ENCODE measurements at regions not wholly inside any gene's neighbourhood (a gene's known extent, or its start where the extent isn't known, plus 50 kb on each side); places are given as distances from the start of the nearest gene placed in this dataset.

DNA sequence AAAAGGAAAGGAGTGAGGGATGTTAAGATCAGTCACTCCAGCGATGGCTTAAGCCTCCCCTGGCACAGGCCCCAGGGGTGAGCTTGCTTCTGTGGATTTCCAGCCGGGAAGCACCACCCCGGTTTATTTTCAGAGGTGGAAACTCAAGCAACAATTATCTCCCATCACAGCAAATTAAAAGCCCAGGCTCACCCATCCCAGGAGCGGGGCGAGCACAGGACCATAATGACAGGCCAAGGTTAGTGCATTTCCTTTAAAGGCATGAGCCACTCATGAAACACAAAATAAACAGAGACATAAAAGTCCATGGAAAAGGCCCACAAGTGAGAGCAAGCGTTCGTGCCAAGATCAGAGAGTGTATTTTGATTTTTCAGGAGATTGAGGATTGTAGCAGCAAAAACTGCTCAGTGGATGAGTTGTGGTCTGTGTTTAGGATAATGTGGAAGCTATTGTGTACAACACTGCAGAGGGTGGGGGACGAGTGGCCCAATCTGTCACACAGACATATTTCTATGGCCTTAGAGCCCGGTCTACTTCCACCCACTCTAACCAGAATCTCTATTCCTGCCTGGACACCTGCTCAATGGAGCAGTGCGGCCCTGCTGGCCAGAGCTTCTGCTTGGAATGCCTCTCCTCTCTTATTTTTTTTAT, 111.4 kb upstream of the CDC42EP3 start:
- no peak for DNase-seq
- 85% methylated on average over 9 of the region's 10 CpGs for WGBS (ENCODE audit: insufficient coverage, low coverage, low lambda C conversion rate, missing lambda C conversion rate)
- TF ChIP-seq, protein P1, sequence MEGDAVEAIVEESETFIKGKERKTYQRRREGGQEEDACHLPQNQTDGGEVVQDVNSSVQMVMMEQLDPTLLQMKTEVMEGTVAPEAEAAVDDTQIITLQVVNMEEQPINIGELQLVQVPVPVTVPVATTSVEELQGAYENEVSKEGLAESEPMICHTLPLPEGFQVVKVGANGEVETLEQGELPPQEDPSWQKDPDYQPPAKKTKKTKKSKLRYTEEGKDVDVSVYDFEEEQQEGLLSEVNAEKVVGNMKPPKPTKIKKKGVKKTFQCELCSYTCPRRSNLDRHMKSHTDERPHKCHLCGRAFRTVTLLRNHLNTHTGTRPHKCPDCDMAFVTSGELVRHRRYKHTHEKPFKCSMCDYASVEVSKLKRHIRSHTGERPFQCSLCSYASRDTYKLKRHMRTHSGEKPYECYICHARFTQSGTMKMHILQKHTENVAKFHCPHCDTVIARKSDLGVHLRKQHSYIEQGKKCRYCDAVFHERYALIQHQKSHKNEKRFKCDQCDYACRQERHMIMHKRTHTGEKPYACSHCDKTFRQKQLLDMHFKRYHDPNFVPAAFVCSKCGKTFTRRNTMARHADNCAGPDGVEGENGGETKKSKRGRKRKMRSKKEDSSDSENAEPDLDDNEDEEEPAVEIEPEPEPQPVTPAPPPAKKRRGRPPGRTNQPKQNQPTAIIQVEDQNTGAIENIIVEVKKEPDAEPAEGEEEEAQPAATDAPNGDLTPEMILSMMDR (IDR thresholded peaks at IDR 0.05) = no peak
- no peak for TF ChIP-seq POLR2A (IDR thresholded peaks at IDR 0.05)
- H3K9me3 ChIP-seq = no peaks in the 10 kb centered on the region
- peaks cover 0 to 5% (median 0%) of the 10 kb centered on the region in 4 donors for H3K4me1 ChIP-seq
- no peaks in the 10 kb centered on the region for H3K27me3 ChIP-seq
- H3K4me3 ChIP-seq = no peak overlapping the region
- no peak overlapping the region for H3K27ac ChIP-seq
- no peak for ATAC-seq
- H3K36me3 ChIP-seq = no peaks in the 10 kb centered on the region
- intact Hi-C loops (cut with DNase I) = no loop called here

GRCh38 chr2:37783545-37783944, 112.1 kb upstream of the CDC42EP3 start:
- TF ChIP-seq, protein P1 (IDR thresholded peaks at IDR 0.05) = no peak
- TF ChIP-seq POLR2A (IDR thresholded peaks at IDR 0.05) = no peak
- intact Hi-C loops (cut with DNase I) = no loop called here
- no peaks in the 10 kb centered on the region for H3K36me3 ChIP-seq
- 95% methylated on average over 4 of the region's 4 CpGs for WGBS (ENCODE audit: insufficient coverage, low coverage, low lambda C conversion rate, missing lambda C conversion rate)
- no peaks in the 10 kb centered on the region for H3K27me3 ChIP-seq
- H3K4me3 ChIP-seq = no peak overlapping the region
- H3K9me3 ChIP-seq = no peaks in the 10 kb centered on the region
- no peak overlapping the region for H3K27ac ChIP-seq
- no peak for DNase-seq
- ATAC-seq = no peak
- H3K4me1 ChIP-seq = peaks cover 0 to 5% (median 0%) of the 10 kb centered on the region in 4 donors

- no peaks in the 10 kb centered on the region for H3K27me3 ChIP-seq
- WGBS (ENCODE audit: insufficient coverage, low coverage, low lambda C conversion rate, missing lambda C conversion rate) = 54% methylated on average over 2 of the region's 3 CpGs
- no peak for DNase-seq
Observed at GRCh38 chr2:37784071-37784758, 112.8 kb upstream of the CDC42EP3 start.

GRCh38 chr2:37784759-37785149, 113.3 kb upstream of the CDC42EP3 start:
- no peaks in the 10 kb centered on the region for H3K36me3 ChIP-seq
- H3K27ac ChIP-seq = no peak overlapping the region
- 82% methylated on average over 5 of the region's 5 CpGs for WGBS (ENCODE audit: insufficient coverage, low coverage, low lambda C conversion rate, missing lambda C conversion rate)
- intact Hi-C loops (cut with DNase I) = no loop called here
- no peaks in the 10 kb centered on the region for H3K9me3 ChIP-seq
- no peaks in the 10 kb centered on the region for H3K4me1 ChIP-seq
- no peak overlapping the region for H3K4me3 ChIP-seq
- H3K27me3 ChIP-seq = no peaks in the 10 kb centered on the region
- DNase-seq = no peak
- ATAC-seq = no peak
- TF ChIP-seq, protein P1 (IDR thresholded peaks at IDR 0.05) = no peak
- TF ChIP-seq POLR2A (IDR thresholded peaks at IDR 0.05) = no peak

More at GRCh38 chr2:37784071-37784758, 112.8 kb upstream of the CDC42EP3 start:
- H3K4me1 ChIP-seq = peaks cover 0 to 3% (median 0%) of the 10 kb centered on the region in 4 donors
- no peak for ATAC-seq
- no peak overlapping the region for H3K4me3 ChIP-seq
- H3K9me3 ChIP-seq = no peaks in the 10 kb centered on the region
- no peak for TF ChIP-seq POLR2A (IDR thresholded peaks at IDR 0.05)
- TF ChIP-seq, protein P1 (IDR thresholded peaks at IDR 0.05) = no peak
- H3K27ac ChIP-seq = no peak overlapping the region
- H3K36me3 ChIP-seq = no peaks in the 10 kb centered on the region
- intact Hi-C loops (cut with DNase I) = no loop called here
